Lung (tissue), 11 donors: ENCODE measurements at regions not wholly inside any gene's neighbourhood (a gene's known extent, or its start where the extent isn't known, plus 50 kb on each side); places are given as distances from the start of the nearest gene placed in this dataset.

Experiments used
- ATAC-seq: fragments of 200-7000 bp; cut with Tn5 transposase; one replicate; pipeline ENCODE4 v1.9.1; 2020; ENCODE audit warnings: moderate number of reproducible peaks; ENCODE audit not compliant: insufficient read depth, low FRiP score
- DNase-seq, 3 donors: peaks; one replicate each; pipeline ENCODE4 v3.0.0-alpha.2; 2013 to 2017
- H3K27ac ChIP-seq, 2 donors: one replicate each; pipeline ENCODE4 v1.5.1; 2013; ENCODE audit warnings: mild to moderate bottlenecking in 2 of 2, moderate library complexity in 2 of 2, control low read depth in 1 of 2, inconsistent platforms in 1 of 2, low read depth in 1 of 2, low read length in 1 of 2
- H3K27me3 ChIP-seq, 3 donors: one replicate each; pipeline ENCODE4 v1.5.1; 2013; ENCODE audit warnings: low read length in 2 of 3; ENCODE audit not compliant: control insufficient read depth in 3 of 3, insufficient read depth in 3 of 3
- H3K36me3 ChIP-seq, 4 donors: one replicate each; pipeline ENCODE4 v1.5.1; 2013; ENCODE audit warnings: low read length in 4 of 4, mild to moderate bottlenecking in 1 of 4, moderate library complexity in 1 of 4; ENCODE audit not compliant: control insufficient read depth in 4 of 4, insufficient read depth in 4 of 4
- H3K4me1 ChIP-seq, 5 donors: one replicate each; pipeline ENCODE4 v1.5.1; 2013; ENCODE audit warnings: low read length in 5 of 5, mild to moderate bottlenecking in 2 of 5, moderate library complexity in 1 of 5; ENCODE audit not compliant: control insufficient read depth in 5 of 5, insufficient read depth in 5 of 5
- H3K4me3 ChIP-seq: one replicate; pipeline ENCODE4 v1.5.1; 2013; ENCODE audit warnings: mild to moderate bottlenecking, control low read depth, moderate library complexity
- H3K9ac ChIP-seq, 2 donors: one replicate each; pipeline ENCODE4 v1.5.1; 2013; ENCODE audit warnings: low read length in 2 of 2, control low read depth in 1 of 2; ENCODE audit not compliant: insufficient read depth in 1 of 2
- H3K9me3 ChIP-seq, 4 donors: one replicate each; pipeline ENCODE4 v1.5.1; 2013; ENCODE audit warnings: low read length in 3 of 4, mild to moderate bottlenecking in 1 of 4, moderate library complexity in 1 of 4; ENCODE audit not compliant: control insufficient read depth in 4 of 4, insufficient read depth in 3 of 4
- CTCF ChIP-seq: IDR thresholded peaks from 2 replicates; pipeline ENCODE4 v1.5.1; 2012; ENCODE audit warnings: mild to moderate bottlenecking; ENCODE audit errors: control extremely low read depth, extremely low read depth
- WGBS, 2 donors: extraction: QIAGEN DNeasy Blood & Tissue Kit; methylation state at CpG; one replicate each; pipeline ENCODE4 v1.1.7; 2013; 5-methylcytosine and 5-hydroxymethylcytosine counted together
- donor health status: control.
- donor health status: control.
- donor health status: Bipolar disorder and iron deficiency.
- donor health status: healthy.
- donor health status: DM: yes; HTN: yes; CAD: no.

- Histone ChIP-seq H3K27me3 (no peaks in the 10 kb centered on the region), H3K9me3 (no peaks in the 10 kb centered on the region), H3K4me3 (no peak overlapping the region), H3K27ac (no peak overlapping the region), H3K36me3 (no peaks in the 10 kb centered on the region), H3K4me1 (no peaks in the 10 kb centered on the region), H3K9ac (no peak overlapping the region)
- TF ChIP-seq CTCF: no peak
- ATAC-seq (no peak), DNase-seq (no peak)
- WGBS, 2 donors: 47 to 73% methylated on average over 5 of the region's 5 CpGs
Measured at GRCh38 chr3:81198756-81199155, 562.7 kb downstream of the GBE1 start.

GRCh38 chr3:81198216-81198615, 563.2 kb downstream of the GBE1 start:
- Histone ChIP-seq H3K9me3 (no peaks in the 10 kb centered on the region), H3K4me3 (no peak overlapping the region), H3K27me3 (no peaks in the 10 kb centered on the region), H3K36me3 (no peaks in the 10 kb centered on the region), H3K27ac (no peak overlapping the region), H3K9ac (no peak overlapping the region), H3K4me1 (no peaks in the 10 kb centered on the region)
- no peak for DNase-seq
- no peak for ATAC-seq
- 84 to 85% methylated on average over 3 of the region's 3 CpGs for WGBS, 2 donors
- TF ChIP-seq CTCF: no peak

- H3K9me3 ChIP-seq: no peaks in the 10 kb centered on the region
- 80 to 88% methylated on average over 3 of the region's 3 CpGs for WGBS, 2 donors
Measured at GRCh38 chr3:81197386-81197785, 564.1 kb downstream of the GBE1 start.

More at GRCh38 chr3:81197386-81197785, 564.1 kb downstream of the GBE1 start:
- no peak overlapping the region for H3K27ac ChIP-seq
- TF ChIP-seq CTCF: no peak
- no peaks in the 10 kb centered on the region for H3K27me3 ChIP-seq
- DNase-seq (no peak), ATAC-seq (no peak)
- no peak overlapping the region for H3K4me3 ChIP-seq
- H3K36me3 ChIP-seq: no peaks in the 10 kb centered on the region
- no peaks in the 10 kb centered on the region for H3K4me1 ChIP-seq
- H3K9ac ChIP-seq: no peak overlapping the region
